ENCODE measurements at regions not wholly inside any gene's neighbourhood (a gene's known extent, or its start where the extent isn't known, plus 50 kb on each side); places are given as distances from the start of the nearest gene placed in this dataset.
A peak's percentile ranks its signal among the peaks of the same experiment; 100 is the strongest.

GRCh38 chr2:100222844-100223243, 80.5 kb upstream of the AFF3 start:
- TF ChIP-seq GATA3 (IDR thresholded peaks at IDR 0.05; ENCODE audit: low read depth, low read length) (no peak), GATA2 (IDR thresholded peaks at IDR 0.05; ENCODE audit: low read depth, low read length) (no peak)

- no peak for TF ChIP-seq GATA2 (IDR thresholded peaks at IDR 0.05; ENCODE audit: low read depth, low read length)
- TF ChIP-seq GATA3 (IDR thresholded peaks at IDR 0.05; ENCODE audit: low read depth, low read length): no peak
Observed at GRCh38 chr2:100218552-100218951, 76.2 kb upstream of the AFF3 start.

- TF ChIP-seq GATA2 (IDR thresholded peaks at IDR 0.05; ENCODE audit: low read depth, low read length): no peak
- no peak for TF ChIP-seq GATA3 (IDR thresholded peaks at IDR 0.05; ENCODE audit: low read depth, low read length)
Observed at GRCh38 chr2:100217323-100217722, 74.9 kb upstream of the AFF3 start.

GRCh38 chr2:100216015-100216414, 73.6 kb upstream of the AFF3 start:
- no peak for TF ChIP-seq GATA3 (IDR thresholded peaks at IDR 0.05; ENCODE audit: low read depth, low read length)
- TF ChIP-seq GATA2 (IDR thresholded peaks at IDR 0.05; ENCODE audit: low read depth, low read length): no peak

- TF ChIP-seq GATA3 (IDR thresholded peaks at IDR 0.05; ENCODE audit: low read depth, low read length): no peak
- no peak for TF ChIP-seq GATA2 (IDR thresholded peaks at IDR 0.05; ENCODE audit: low read depth, low read length)
Observed at GRCh38 chr2:100215371-100215770, 73.0 kb upstream of the AFF3 start.

GRCh38 chr2:100214265-100214971, 72.0 kb upstream of the AFF3 start:
- TF ChIP-seq GATA3 (IDR thresholded peaks at IDR 0.05; ENCODE audit: low read depth, low read length) (no peak), GATA2 (IDR thresholded peaks at IDR 0.05; ENCODE audit: low read depth, low read length) (no peak)

GRCh38 chr2:100213595-100213994, 71.2 kb upstream of the AFF3 start:
- no peak for TF ChIP-seq GATA2 (IDR thresholded peaks at IDR 0.05; ENCODE audit: low read depth, low read length)
- no peak for TF ChIP-seq GATA3 (IDR thresholded peaks at IDR 0.05; ENCODE audit: low read depth, low read length)

GRCh38 chr2:100212850-100213249, 70.5 kb upstream of the AFF3 start:
- no peak for TF ChIP-seq GATA2 (IDR thresholded peaks at IDR 0.05; ENCODE audit: low read depth, low read length)
- no peak for TF ChIP-seq GATA3 (IDR thresholded peaks at IDR 0.05; ENCODE audit: low read depth, low read length)

- TF ChIP-seq GATA2 (IDR thresholded peaks at IDR 0.05; ENCODE audit: low read depth, low read length) (no peak), GATA3 (IDR thresholded peaks at IDR 0.05; ENCODE audit: low read depth, low read length) (no peak)
Observed at GRCh38 chr2:100211521-100211920, 69.1 kb upstream of the AFF3 start.

- TF ChIP-seq GATA3 (IDR thresholded peaks at IDR 0.05; ENCODE audit: low read depth, low read length) (no peak), GATA2 (IDR thresholded peaks at IDR 0.05; ENCODE audit: low read depth, low read length) (no peak)
Observed at GRCh38 chr2:100208141-100208770, 65.9 kb upstream of the AFF3 start.

GRCh38 chr2:100207411-100207885, 65.1 kb upstream of the AFF3 start:
- TF ChIP-seq GATA2 (IDR thresholded peaks at IDR 0.05; ENCODE audit: low read depth, low read length) (peak; percentile 93), GATA3 (IDR thresholded peaks at IDR 0.05; ENCODE audit: low read depth, low read length) (peak; percentile 87)

- TF ChIP-seq GATA3 (IDR thresholded peaks at IDR 0.05; ENCODE audit: low read depth, low read length) (peak; percentile 75), GATA2 (IDR thresholded peaks at IDR 0.05; ENCODE audit: low read depth, low read length) (0 out of 2 replicates have a peak, but pooled peaks have one; percentile 23)
Observed at GRCh38 chr2:100206731-100207255, 64.4 kb upstream of the AFF3 start.

- no peak for TF ChIP-seq GATA3 (IDR thresholded peaks at IDR 0.05; ENCODE audit: low read depth, low read length)
- no peak for TF ChIP-seq GATA2 (IDR thresholded peaks at IDR 0.05; ENCODE audit: low read depth, low read length)
Observed at GRCh38 chr2:100205174-100205573, 62.8 kb upstream of the AFF3 start.

- TF ChIP-seq GATA2 (IDR thresholded peaks at IDR 0.05; ENCODE audit: low read depth, low read length) (no peak), GATA3 (IDR thresholded peaks at IDR 0.05; ENCODE audit: low read depth, low read length) (no peak)
Observed at GRCh38 chr2:100202567-100202966, 60.2 kb upstream of the AFF3 start.

GRCh38 chr2:100200985-100201384, 58.6 kb upstream of the AFF3 start:
- TF ChIP-seq GATA2 (IDR thresholded peaks at IDR 0.05; ENCODE audit: low read depth, low read length) (no peak), GATA3 (IDR thresholded peaks at IDR 0.05; ENCODE audit: low read depth, low read length) (no peak)
